Karpas-422 (cell line): ENCODE measurements at regions not wholly inside any gene's neighbourhood (a gene's known extent, or its start where the extent isn't known, plus 50 kb on each side); places are given as distances from the start of the nearest gene placed in this dataset.

Experiments
- DNase-seq: peaks from one replicate; pipeline ENCODE4 v3.0.0-alpha.2; 2015
- H2AFZ ChIP-seq: fragments of 200-600 bp; sonication (generic); 2 replicates; pipeline ENCODE4 v1.6.1; 2014; ENCODE audit warnings: antibody characterized with exemption, low read length, mixed read lengths
- H3K27ac ChIP-seq: fragments of 200-600 bp; sonication (generic); 2 replicates; pipeline ENCODE4 v1.5.1; 2014; ENCODE audit warnings: mild to moderate bottlenecking, low read length, moderate library complexity
- H3K27me3 ChIP-seq: fragments of 200-600 bp; sonication (generic); 2 replicates; pipeline ENCODE4 v1.6.1; 2014; ENCODE audit warnings: low read length, mixed read lengths
- H3K36me3 ChIP-seq: fragments of 200-600 bp; sonication (generic); 2 replicates; pipeline ENCODE4 v1.6.1; 2014; ENCODE audit warnings: low read length, mixed read lengths; ENCODE audit not compliant: insufficient read depth
- H3K4me1 ChIP-seq: fragments of 200-600 bp; sonication (generic); 2 replicates; pipeline ENCODE4 v1.6.1; 2014; ENCODE audit warnings: mild to moderate bottlenecking, low read length, mixed read lengths
- H3K4me2 ChIP-seq: fragments of 200-600 bp; sonication (generic); 2 replicates; pipeline ENCODE4 v1.6.1; 2014; ENCODE audit warnings: low read length, low read depth, mild to moderate bottlenecking; ENCODE audit not compliant: poor library complexity, severe bottlenecking
- H3K4me3 ChIP-seq: fragments of 200-600 bp; sonication (generic); 2 replicates; pipeline ENCODE4 v1.5.1; 2014; ENCODE audit warnings: mild to moderate bottlenecking, antibody characterized with exemption, low read length, mixed read lengths
- H3K79me2 ChIP-seq: fragments of 200-600 bp; sonication (generic); 2 replicates; pipeline ENCODE4 v1.6.1; 2014; ENCODE audit warnings: mild to moderate bottlenecking, low read length, mixed read lengths
- H3K9ac ChIP-seq: fragments of 200-600 bp; sonication (generic); 2 replicates; pipeline ENCODE4 v1.6.0; 2014; ENCODE audit warnings: low read length
- H3K9me2 ChIP-seq: fragments of 200-600 bp; sonication (generic), shearing (Covaris generic); replicated peaks from 2 replicates; pipeline ENCODE4 v1.6.0; 2014; ENCODE audit warnings: mild to moderate bottlenecking, low read length, moderate library complexity; ENCODE audit not compliant: insufficient read depth
- H3K9me3 ChIP-seq: fragments of 300-700, 200-600 bp; sonication (generic); 2 replicates; pipeline ENCODE4 v1.6.1; 2014; ENCODE audit warnings: low read length, mixed read lengths
- H4K20me1 ChIP-seq: fragments of 200-600 bp; sonication (generic); 2 replicates; pipeline ENCODE4 v1.6.1; 2014; ENCODE audit warnings: mild to moderate bottlenecking, antibody characterized with exemption, low read length, low read depth; ENCODE audit not compliant: insufficient read depth

DNA sequence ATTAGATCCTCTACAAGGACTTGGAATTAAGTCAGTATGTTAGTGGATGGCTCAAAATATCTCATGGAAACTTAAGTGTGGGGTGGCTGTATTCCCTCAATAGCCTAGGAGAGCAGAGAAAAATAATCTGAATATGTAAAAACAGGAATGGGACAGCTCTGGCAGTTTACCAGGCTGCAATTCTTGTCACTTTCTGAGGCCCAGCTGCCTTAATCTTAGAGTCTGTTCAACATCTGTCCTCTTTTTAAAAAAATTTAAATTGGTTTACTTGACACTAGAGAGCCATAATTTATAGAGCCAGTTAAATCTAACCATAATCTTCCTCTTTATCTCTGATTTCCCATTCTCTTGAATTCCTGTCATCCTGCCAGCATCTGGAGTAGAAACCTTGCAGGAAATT, 109.2 kb upstream of the CXCL13 start:
- Histone ChIP-seq H3K9me3 (no peaks in the 10 kb centered on the region), H3K4me2 (no peak overlapping the region), H3K79me2 (no peaks in the 10 kb centered on the region), H3K27ac (no peak overlapping the region), H3K4me1 (no peaks in the 10 kb centered on the region), H3K9ac (no peak overlapping the region), H2AFZ (no peak overlapping the region), H3K9me2 (no peaks in the 10 kb centered on the region), H3K36me3 (no peaks in the 10 kb centered on the region), H3K4me3 (no peak overlapping the region), H4K20me1 (no peaks in the 10 kb centered on the region), H3K27me3 (no peaks in the 10 kb centered on the region)
- no peak for DNase-seq

DNA sequence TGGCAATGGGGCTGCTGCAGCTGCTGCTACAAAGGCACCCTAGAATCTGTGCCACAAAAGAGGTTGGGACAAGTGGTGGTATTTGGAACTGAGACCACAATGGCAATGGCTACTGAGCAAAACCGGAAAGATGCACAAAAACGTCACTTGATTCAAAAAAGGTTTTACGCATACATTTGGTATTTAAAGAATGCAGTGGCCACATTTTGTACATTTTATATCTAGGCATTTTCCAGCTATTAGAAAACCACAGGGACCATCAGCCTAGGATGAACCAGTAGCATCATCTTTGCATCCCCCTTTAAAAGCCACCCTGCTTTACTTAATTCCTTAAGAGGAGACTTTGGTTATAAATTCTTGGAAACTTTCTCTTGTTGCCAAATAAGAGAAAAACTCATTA, 104.8 kb upstream of the CXCL13 start:
- H3K9ac ChIP-seq = no peak overlapping the region
- H3K9me3 ChIP-seq = no peaks in the 10 kb centered on the region
- no peaks in the 10 kb centered on the region for H3K9me2 ChIP-seq
- H3K79me2 ChIP-seq = no peaks in the 10 kb centered on the region
- no peaks in the 10 kb centered on the region for H3K27me3 ChIP-seq
- no peak overlapping the region for H3K4me3 ChIP-seq
- no peak overlapping the region for H3K4me2 ChIP-seq
- H2AFZ ChIP-seq = no peak overlapping the region
- H3K27ac ChIP-seq = no peak overlapping the region
- H3K36me3 ChIP-seq = no peaks in the 10 kb centered on the region
- no peak for DNase-seq
- H4K20me1 ChIP-seq = no peaks in the 10 kb centered on the region
- H3K4me1 ChIP-seq = peaks cover 4% of the 10 kb centered on the region; the same call in 1 of the 2 replicates

DNA sequence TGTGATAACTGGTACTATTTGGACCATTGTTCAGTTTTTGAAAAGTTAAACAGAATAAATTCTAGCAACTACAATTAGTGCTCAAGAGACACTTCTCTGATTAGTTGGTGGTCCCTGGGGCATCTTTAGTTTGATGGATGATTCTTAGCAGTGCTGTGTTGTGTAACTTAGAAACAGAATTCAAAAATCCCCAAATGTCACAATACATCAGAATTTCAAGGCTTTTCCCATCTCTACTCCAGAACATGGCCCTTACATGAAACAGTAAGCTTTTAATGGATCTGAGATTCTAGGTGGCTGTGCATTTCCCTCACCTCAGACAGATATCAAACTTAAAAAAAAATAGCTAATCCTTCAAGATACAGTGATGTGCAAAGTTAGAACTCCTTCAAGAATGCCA, 104.4 kb upstream of the CXCL13 start:
- H3K4me1 ChIP-seq = peaks cover 4% of the 10 kb centered on the region; the same call in 1 of the 2 replicates
- no peaks in the 10 kb centered on the region for H3K79me2 ChIP-seq
- H3K9me3 ChIP-seq = no peaks in the 10 kb centered on the region
- H3K4me3 ChIP-seq = no peak overlapping the region
- H3K4me2 ChIP-seq = no peak overlapping the region
- H3K9me2 ChIP-seq = no peaks in the 10 kb centered on the region
- DNase-seq = no peak
- H3K36me3 ChIP-seq = no peaks in the 10 kb centered on the region
- H3K27ac ChIP-seq = no peak overlapping the region
- H3K27me3 ChIP-seq = no peaks in the 10 kb centered on the region
- no peaks in the 10 kb centered on the region for H4K20me1 ChIP-seq
- H3K9ac ChIP-seq = no peak overlapping the region
- H2AFZ ChIP-seq = no peak overlapping the region

DNA sequence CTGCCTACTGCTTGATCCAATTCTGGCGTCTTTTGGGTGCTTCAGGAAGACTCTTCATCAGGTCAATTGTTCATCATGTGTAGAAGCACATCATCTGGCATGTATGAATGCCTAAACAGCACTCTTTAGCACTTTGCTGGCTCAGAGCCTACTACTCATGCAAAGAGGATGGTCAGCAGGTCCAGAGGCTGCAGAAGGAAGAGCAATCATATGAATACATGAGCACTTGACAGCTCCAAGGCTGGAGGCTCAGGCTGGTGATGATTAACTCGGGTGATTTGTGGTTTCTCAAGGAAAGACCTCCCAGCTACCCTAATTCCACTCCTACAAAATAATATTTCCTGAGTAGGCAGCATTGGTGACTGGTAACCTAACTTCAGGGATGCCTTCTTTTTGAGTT, 103.8 kb upstream of the CXCL13 start:
- H3K4me3 ChIP-seq = no peak overlapping the region
- no peaks in the 10 kb centered on the region for H3K27me3 ChIP-seq
- no peaks in the 10 kb centered on the region for H3K36me3 ChIP-seq
- no peak overlapping the region for H2AFZ ChIP-seq
- H3K27ac ChIP-seq = no peak overlapping the region
- no peaks in the 10 kb centered on the region for H4K20me1 ChIP-seq
- H3K4me1 ChIP-seq = peaks cover 4% of the 10 kb centered on the region; the same call in 1 of the 2 replicates
- H3K9ac ChIP-seq = no peak overlapping the region
- no peaks in the 10 kb centered on the region for H3K9me3 ChIP-seq
- no peak overlapping the region for H3K4me2 ChIP-seq
- H3K9me2 ChIP-seq = no peaks in the 10 kb centered on the region
- H3K79me2 ChIP-seq = no peaks in the 10 kb centered on the region
- no peak for DNase-seq

DNA sequence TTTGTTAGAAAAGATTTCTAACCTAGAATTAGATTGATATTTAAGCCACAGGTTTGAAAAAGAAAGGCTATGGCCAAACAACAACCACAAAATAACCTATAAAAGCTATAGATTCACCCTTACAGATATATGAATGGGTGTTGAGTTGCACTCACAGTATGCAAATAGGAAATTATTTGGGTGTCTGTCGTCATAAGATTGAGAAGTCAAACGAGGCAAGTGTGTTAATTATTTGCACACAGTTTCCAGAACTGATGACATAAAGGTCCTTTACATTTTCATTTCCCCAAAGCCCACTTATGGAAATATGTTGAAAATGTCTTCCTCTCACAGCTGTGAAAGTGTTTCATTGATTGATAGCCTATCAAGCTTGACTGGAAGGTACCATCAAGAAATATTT, 101.2 kb upstream of the CXCL13 start:
- Histone ChIP-seq H3K36me3 (no peaks in the 10 kb centered on the region), H3K9ac (no peak overlapping the region), H3K79me2 (no peaks in the 10 kb centered on the region), H4K20me1 (no peaks in the 10 kb centered on the region), H3K9me2 (no peaks in the 10 kb centered on the region), H3K4me1 (peaks cover 4% of the 10 kb centered on the region; the same call in 1 of the 2 replicates), H3K4me3 (no peak overlapping the region), H2AFZ (no peak overlapping the region), H3K27me3 (no peaks in the 10 kb centered on the region), H3K4me2 (no peak overlapping the region), H3K27ac (no peak overlapping the region), H3K9me3 (no peaks in the 10 kb centered on the region)
- DNase-seq = no peak

DNA sequence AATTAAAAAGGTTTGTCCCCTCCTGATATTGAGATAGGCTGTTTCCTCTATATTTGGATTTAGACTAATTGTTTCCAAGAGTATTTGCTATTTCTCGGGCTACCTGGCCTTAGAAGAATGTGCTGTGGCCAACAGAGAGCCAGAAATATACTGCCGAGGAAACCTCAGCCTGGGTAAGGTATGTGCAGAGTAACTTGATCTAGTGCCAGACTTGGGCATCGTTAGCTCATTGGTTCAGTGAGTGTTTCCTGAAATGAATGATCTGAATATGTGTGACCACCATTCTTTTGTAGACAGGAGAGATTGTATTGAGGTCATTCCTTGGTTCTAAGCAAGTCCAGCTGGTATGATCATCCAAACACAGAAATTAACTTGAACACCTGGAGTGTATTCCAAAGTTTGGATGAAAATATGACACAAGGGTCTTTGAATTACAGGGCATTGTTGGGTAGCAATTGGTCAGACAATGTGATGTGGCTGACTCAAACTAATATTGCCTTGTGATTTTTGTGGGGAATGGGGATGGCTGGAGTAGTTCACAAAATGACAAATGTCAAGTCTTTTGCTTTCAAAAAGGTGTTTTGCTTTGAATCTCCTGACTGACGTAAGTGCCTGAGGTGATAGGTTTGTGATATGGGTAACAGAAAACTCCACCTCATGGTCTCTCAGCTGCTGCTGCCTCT, 100.2 kb upstream of the CXCL13 start:
- no peaks in the 10 kb centered on the region for H3K27me3 ChIP-seq
- no peak overlapping the region for H3K27ac ChIP-seq
- no peak overlapping the region for H3K4me2 ChIP-seq
- no peak for DNase-seq
- H4K20me1 ChIP-seq = no peaks in the 10 kb centered on the region
- no peaks in the 10 kb centered on the region for H3K79me2 ChIP-seq
- H2AFZ ChIP-seq = no peak overlapping the region
- peaks cover 4% of the 10 kb centered on the region; the same call in 1 of the 2 replicates for H3K4me1 ChIP-seq
- H3K4me3 ChIP-seq = no peak overlapping the region
- H3K9ac ChIP-seq = no peak overlapping the region
- no peaks in the 10 kb centered on the region for H3K9me2 ChIP-seq
- H3K9me3 ChIP-seq = no peaks in the 10 kb centered on the region
- H3K36me3 ChIP-seq = no peaks in the 10 kb centered on the region

DNA sequence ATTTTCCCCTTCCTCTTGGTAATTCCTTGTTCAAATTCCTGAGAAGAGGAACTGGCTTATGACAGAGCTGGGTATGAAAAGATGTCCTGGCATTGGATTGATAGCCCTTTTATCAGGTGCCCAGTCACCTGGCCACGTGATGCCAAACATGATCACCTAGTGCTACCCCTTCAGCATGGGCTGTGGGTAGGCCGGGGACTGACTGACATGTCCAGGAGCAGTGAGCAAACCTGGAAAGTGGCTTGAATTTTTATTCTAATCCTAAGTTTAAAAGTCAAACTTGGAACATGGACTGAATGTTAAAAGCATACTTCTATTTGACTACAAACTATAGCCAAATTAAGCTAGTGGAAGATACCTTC, 99.7 kb upstream of the CXCL13 start:
- Histone ChIP-seq H3K4me1 (peaks cover 4% of the 10 kb centered on the region; the same call in 1 of the 2 replicates), H3K9ac (no peak overlapping the region), H3K36me3 (no peaks in the 10 kb centered on the region), H3K4me3 (no peak overlapping the region), H3K79me2 (no peaks in the 10 kb centered on the region), H3K4me2 (no peak overlapping the region), H3K27me3 (no peaks in the 10 kb centered on the region), H3K9me2 (no peaks in the 10 kb centered on the region), H3K9me3 (no peaks in the 10 kb centered on the region), H4K20me1 (no peaks in the 10 kb centered on the region), H3K27ac (no peak overlapping the region), H2AFZ (no peak overlapping the region)
- DNase-seq = no peak

DNA sequence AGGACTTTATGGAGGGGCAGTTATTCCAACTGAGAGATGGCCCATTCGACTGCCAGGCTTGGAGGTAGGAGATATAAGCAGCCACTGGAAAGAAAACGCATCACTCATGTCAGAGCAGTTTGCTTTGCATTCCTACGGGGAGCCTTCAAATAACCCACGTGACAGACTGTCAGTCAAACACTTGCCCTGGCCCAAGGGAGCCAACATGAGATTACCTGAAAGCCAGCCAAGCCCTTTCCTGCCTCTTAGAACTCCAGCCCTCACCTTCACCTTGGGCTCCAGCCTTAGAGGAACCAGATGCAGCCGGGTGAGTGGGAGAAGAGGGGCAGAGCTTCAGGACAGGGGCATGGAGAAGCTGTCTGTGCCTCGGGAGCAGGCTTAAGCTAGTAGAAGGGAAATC, 95.3 kb upstream of the CXCL13 start:
- Histone ChIP-seq H3K9me2 (no peaks in the 10 kb centered on the region), H3K9me3 (no peaks in the 10 kb centered on the region), H3K4me3 (no peak overlapping the region), H3K79me2 (no peaks in the 10 kb centered on the region), H3K9ac (no peak overlapping the region), H2AFZ (no peak overlapping the region), H3K27me3 (no peaks in the 10 kb centered on the region), H4K20me1 (no peaks in the 10 kb centered on the region), H3K36me3 (no peaks in the 10 kb centered on the region), H3K27ac (no peak overlapping the region), H3K4me2 (no peak overlapping the region), H3K4me1 (no peaks in the 10 kb centered on the region)
- DNase-seq = no peak
